Fibroblast of villous mesenchyme (primary cell): ENCODE measurements at regions not wholly inside any gene's neighbourhood (a gene's known extent, or its start where the extent isn't known, plus 50 kb on each side); places are given as distances from the start of the nearest gene placed in this dataset.

ENCODE experiments used
- DNase-seq: peaks from one replicate; pipeline ENCODE4 v3.0.0-alpha.2; 2010; ENCODE audit warnings: low read depth
- H3K4me3 ChIP-seq: 2 replicates; pipeline ENCODE4 v1.5.1; 2011; ENCODE audit warnings: low read depth, mild to moderate bottlenecking, low read length
- CTCF ChIP-seq: IDR thresholded peaks from 2 replicates; pipeline ENCODE4 v1.5.1; 2012; ENCODE audit warnings: low read depth, mild to moderate bottlenecking, low read length; ENCODE audit not compliant: insufficient read depth

GRCh38 chr21:27756191-27756590 lies 789.3 kb upstream of the ADAMTS5 start:
- no peak overlapping the region for H3K4me3 ChIP-seq
- no peak for DNase-seq
- no peak for TF ChIP-seq CTCF

DNA sequence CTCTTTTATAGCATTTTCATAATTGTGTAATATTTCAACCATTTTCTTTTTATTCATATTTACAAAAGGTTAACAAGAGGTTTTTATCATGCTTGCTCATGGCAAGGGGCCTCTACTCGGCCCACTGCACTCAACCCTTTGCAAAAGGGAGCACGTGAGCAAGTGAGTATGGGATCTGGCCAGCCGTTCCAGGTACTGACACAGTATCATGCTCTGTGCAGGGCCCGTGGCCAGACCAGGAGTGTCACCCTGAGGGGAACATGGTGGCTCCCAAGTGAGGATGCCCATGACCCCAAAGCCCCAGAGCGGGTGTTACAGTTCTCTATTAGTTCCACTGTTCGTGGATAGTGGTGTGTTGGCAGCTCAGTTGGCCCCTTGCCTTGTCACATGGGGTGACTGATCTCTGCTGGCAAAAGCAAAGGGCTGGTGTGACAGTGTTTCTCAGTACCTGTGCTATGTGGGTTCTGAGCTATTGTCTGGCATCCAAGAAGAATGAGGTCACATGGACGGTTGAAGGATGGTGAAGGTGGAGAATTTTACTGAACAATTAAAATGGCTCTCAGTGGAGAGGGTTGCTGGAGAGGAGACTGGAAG lies 777.2 kb upstream of the ADAMTS5 start:
- no peak for DNase-seq
- no peak overlapping the region for H3K4me3 ChIP-seq
- no peak for TF ChIP-seq CTCF

GRCh38 chr21:27741736-27742135 lies 774.8 kb upstream of the ADAMTS5 start:
- H3K4me3 ChIP-seq, result no peak overlapping the region
- TF ChIP-seq CTCF, result no peak
- DNase-seq, result no peak

DNA sequence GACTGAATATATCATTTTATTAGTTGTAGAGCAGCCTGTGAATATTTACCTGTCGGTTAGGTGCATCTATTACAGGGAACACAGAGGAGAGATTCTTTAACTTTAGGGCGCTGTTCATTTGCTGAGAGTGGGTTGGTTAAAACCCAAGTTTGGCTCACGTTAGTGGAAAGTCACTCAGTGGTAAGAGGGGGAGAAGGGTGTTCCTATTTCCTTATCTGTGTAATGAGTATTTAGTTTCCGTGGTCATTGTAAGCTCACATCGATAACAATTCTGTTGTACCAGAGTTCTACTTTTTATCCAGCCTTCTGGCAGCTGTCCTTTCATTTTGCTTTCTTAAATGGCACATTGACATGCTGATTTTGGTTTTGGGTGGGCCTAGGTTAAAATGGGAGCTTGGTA lies 773.2 kb upstream of the ADAMTS5 start:
- H3K4me3 ChIP-seq, result no peak overlapping the region
- TF ChIP-seq CTCF, result no peak
- DNase-seq, result no peak

- DNase-seq, result no peak
- TF ChIP-seq CTCF, result no peak
- no peak overlapping the region for H3K4me3 ChIP-seq
Measured at GRCh38 chr21:27739187-27739586, 772.3 kb upstream of the ADAMTS5 start.

GRCh38 chr21:27735699-27736098 lies 768.8 kb upstream of the ADAMTS5 start:
- no peak for DNase-seq
- TF ChIP-seq CTCF, result no peak
- H3K4me3 ChIP-seq, result no peak overlapping the region

DNA sequence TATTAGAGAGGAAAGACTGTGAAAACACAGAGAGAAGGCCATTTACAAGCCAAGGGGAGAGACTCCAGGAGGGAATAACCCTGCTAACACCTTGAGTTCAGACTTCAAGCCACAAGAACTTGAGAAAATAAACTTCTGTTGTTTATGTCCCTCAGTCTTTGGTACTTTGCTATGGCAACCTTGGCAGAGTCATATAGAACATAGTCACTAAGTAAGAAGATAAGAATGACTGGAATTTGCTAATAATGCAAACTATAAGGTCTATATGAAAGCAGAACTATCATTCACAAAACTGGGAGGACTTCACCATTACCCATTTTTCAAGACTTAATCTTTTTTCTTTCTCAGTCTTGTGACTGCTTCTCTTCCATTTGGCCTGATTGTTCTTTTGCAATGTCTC lies 767.3 kb upstream of the ADAMTS5 start:
- no peak for TF ChIP-seq CTCF
- H3K4me3 ChIP-seq, result no peak overlapping the region
- DNase-seq, result peak; percentile 69
